Kidney (tissue), 13 donors: ENCODE measurements at regions not wholly inside any gene's neighbourhood (a gene's known extent, or its start where the extent isn't known, plus 50 kb on each side); places are given as distances from the start of the nearest gene placed in this dataset.

Experiments
- DNase-seq, 5 donors: peaks; one replicate each; pipeline ENCODE4 v3.0.0-alpha.2; 2013 to 2020
- FAIRE-seq: peaks from 2 replicates; lab custom pipeline; 2012; peaks lifted over from hg19 to GRCh38; lab: Jason Lieb, UNC
- H3K27ac ChIP-seq, 2 donors: one replicate each; pipeline ENCODE4 v1.7.0; 2013; ENCODE audit warnings: low read depth in 2 of 2, low read length in 2 of 2, inconsistent platforms in 1 of 2
- H3K27me3 ChIP-seq: one replicate; pipeline ENCODE4 v1.7.1; 2013; ENCODE audit warnings: low read length, inconsistent platforms; ENCODE audit not compliant: control insufficient read depth, insufficient read depth
- H3K36me3 ChIP-seq, 3 donors: one replicate each; pipeline versions ENCODE4 v1.7.0 to v1.7.1; 2013; ENCODE audit warnings: low read length in 3 of 3, control low read depth in 1 of 3, inconsistent platforms in 1 of 3; ENCODE audit not compliant: insufficient read depth in 3 of 3, control insufficient read depth in 2 of 3
- H3K4me1 ChIP-seq, 3 donors: one replicate each; pipeline versions ENCODE4 v1.7.0 to v1.7.1; 2013; ENCODE audit warnings: low read length in 3 of 3, inconsistent platforms in 1 of 3, low read depth in 1 of 3; ENCODE audit not compliant: control insufficient read depth in 2 of 3, insufficient read depth in 2 of 3
- H3K4me3 ChIP-seq, 3 donors: one replicate each; pipeline versions ENCODE4 v1.7.0 to v1.8.1; 2013; ENCODE audit warnings: low read length in 3 of 3, control low read depth in 1 of 3, inconsistent platforms in 1 of 3
- H3K9ac ChIP-seq, 3 donors: one replicate each; pipeline versions ENCODE4 v1.7.0 to v1.7.1; 2013; ENCODE audit warnings: low read length in 3 of 3, control low read depth in 1 of 3, inconsistent platforms in 1 of 3
- H3K9me3 ChIP-seq, 3 donors: one replicate each; pipeline versions ENCODE4 v1.7.0 to v1.7.1; 2013; ENCODE audit warnings: low read length in 3 of 3, control low read depth in 1 of 3, inconsistent platforms in 1 of 3; ENCODE audit not compliant: control insufficient read depth in 2 of 3, insufficient read depth in 1 of 3
- intact Hi-C: fragments of 100-400 bp; cut with DNase I; formaldehyde crosslinking; loops from one replicate; pipeline ENCODE4 v1.11.1; 2022
- TF ChIP-seq, protein P1 (sequence below): IDR thresholded peaks from 3 replicates; pipeline ENCODE4 v1.5.1; 2012; ENCODE audit warnings: mild to moderate bottlenecking, moderate library complexity, borderline replicate concordance; ENCODE audit not compliant: insufficient read depth; ENCODE audit errors: extremely low read depth
- donor health status: control.
- donor health status: control.
- donor health status: control.
- donor health status: control.
- donor health status: control.
- donor health status: DM: yes; HTN: yes; CAD: no.
- donor health status: Normal renal cell carcinoma (clear cell type).

- no peaks in the 10 kb centered on the region for H3K9me3 ChIP-seq
- TF ChIP-seq, protein P1, sequence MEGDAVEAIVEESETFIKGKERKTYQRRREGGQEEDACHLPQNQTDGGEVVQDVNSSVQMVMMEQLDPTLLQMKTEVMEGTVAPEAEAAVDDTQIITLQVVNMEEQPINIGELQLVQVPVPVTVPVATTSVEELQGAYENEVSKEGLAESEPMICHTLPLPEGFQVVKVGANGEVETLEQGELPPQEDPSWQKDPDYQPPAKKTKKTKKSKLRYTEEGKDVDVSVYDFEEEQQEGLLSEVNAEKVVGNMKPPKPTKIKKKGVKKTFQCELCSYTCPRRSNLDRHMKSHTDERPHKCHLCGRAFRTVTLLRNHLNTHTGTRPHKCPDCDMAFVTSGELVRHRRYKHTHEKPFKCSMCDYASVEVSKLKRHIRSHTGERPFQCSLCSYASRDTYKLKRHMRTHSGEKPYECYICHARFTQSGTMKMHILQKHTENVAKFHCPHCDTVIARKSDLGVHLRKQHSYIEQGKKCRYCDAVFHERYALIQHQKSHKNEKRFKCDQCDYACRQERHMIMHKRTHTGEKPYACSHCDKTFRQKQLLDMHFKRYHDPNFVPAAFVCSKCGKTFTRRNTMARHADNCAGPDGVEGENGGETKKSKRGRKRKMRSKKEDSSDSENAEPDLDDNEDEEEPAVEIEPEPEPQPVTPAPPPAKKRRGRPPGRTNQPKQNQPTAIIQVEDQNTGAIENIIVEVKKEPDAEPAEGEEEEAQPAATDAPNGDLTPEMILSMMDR: no peak
- H3K27ac ChIP-seq: no peak overlapping the region
- intact Hi-C loops: no loop called here
- no peaks in the 10 kb centered on the region for H3K4me1 ChIP-seq
- no peak for DNase-seq
- H3K36me3 ChIP-seq: no peaks in the 10 kb centered on the region
- no peak for FAIRE-seq
- no peaks in the 10 kb centered on the region for H3K27me3 ChIP-seq
- no peak overlapping the region for H3K4me3 ChIP-seq
- H3K9ac ChIP-seq: no peak overlapping the region
These were observed 247.1 kb upstream of the SRRM4 start for GRCh38 chr12:118734266-118734665.

GRCh38 chr12:118737985-118738540 is 243.3 kb upstream of the SRRM4 start:
- H3K27me3 ChIP-seq: no peaks in the 10 kb centered on the region
- H3K4me1 ChIP-seq: no peaks in the 10 kb centered on the region
- no peaks in the 10 kb centered on the region for H3K36me3 ChIP-seq
- DNase-seq (no peak), FAIRE-seq (no peak)
- H3K4me3 ChIP-seq: no peak overlapping the region
- TF ChIP-seq, protein P1: no peak
- H3K9ac ChIP-seq: no peak overlapping the region
- no peak overlapping the region for H3K27ac ChIP-seq
- intact Hi-C loops: no loop called here
- no peaks in the 10 kb centered on the region for H3K9me3 ChIP-seq

DNA sequence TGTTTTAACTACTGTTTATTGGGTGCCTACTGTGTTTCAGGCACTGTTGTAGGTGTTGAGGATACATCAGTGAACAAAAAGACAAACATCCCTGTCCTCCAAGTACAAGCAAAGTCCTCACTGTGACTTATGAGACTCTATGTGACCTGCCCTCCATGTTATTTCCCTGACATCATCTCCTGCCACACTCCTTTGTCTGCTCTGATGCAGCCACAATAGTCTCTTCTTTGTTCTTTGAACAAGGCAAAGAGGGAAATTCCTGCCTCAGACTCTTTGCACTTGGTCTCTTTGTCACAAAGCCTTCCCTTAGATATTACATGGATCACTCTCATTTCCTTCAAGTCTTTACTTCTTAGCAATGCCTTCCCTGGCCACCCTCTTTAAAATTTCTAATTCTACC is 240.1 kb upstream of the SRRM4 start:
- H3K9ac ChIP-seq: no peak overlapping the region
- no peak overlapping the region for H3K4me3 ChIP-seq
- DNase-seq (no peak), FAIRE-seq (no peak)
- no peak overlapping the region for H3K27ac ChIP-seq
- TF ChIP-seq, protein P1: no peak
- intact Hi-C loops: no loop called here
- no peaks in the 10 kb centered on the region for H3K9me3 ChIP-seq
- no peaks in the 10 kb centered on the region for H3K27me3 ChIP-seq
- H3K4me1 ChIP-seq: no peaks in the 10 kb centered on the region
- no peaks in the 10 kb centered on the region for H3K36me3 ChIP-seq

DNA sequence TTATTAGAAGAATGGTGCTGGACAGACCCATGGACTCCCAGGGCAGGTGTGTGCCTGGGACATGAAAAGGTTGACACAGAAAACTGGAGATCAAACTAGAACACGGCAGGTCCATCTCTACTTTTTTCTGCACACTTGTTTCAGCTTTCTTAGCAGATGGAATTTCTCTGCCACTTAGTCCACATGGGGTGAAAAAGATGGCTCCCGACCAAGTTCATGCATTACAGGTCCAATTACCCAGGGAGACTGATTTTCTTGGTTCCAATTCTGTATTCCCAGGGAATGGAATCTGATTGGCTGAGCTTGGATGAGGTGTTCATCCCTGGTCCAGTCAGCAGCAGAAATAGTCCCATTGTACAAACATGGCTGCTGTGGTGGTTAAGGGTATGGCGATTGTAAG is 238.9 kb upstream of the SRRM4 start:
- H3K9me3 ChIP-seq: no peaks in the 10 kb centered on the region
- intact Hi-C loops: no loop called here
- H3K4me1 ChIP-seq: no peaks in the 10 kb centered on the region
- FAIRE-seq (no peak), DNase-seq (no peak)
- H3K27me3 ChIP-seq: no peaks in the 10 kb centered on the region
- no peak overlapping the region for H3K27ac ChIP-seq
- no peak overlapping the region for H3K9ac ChIP-seq
- TF ChIP-seq, protein P1: no peak
- H3K36me3 ChIP-seq: no peaks in the 10 kb centered on the region
- H3K4me3 ChIP-seq: no peak overlapping the region
